ENCODE measurements at regions not wholly inside any gene's neighbourhood (a gene's known extent, or its start where the extent isn't known, plus 50 kb on each side); places are given as distances from the start of the nearest gene placed in this dataset.

GRCh38 chr9:134541097-134541747 lies 100.4 kb upstream of the COL5A1 start:
- Mint-ChIP-seq H3K9me3 (ENCODE audit: low read depth) (no peaks in the 10 kb centered on the region), H3K36me3 (ENCODE audit: insufficient read depth) (no peaks in the 10 kb centered on the region), H3K27me3 (peaks cover 18% of the 10 kb centered on the region), H3K27ac (no peak overlapping the region), H3K4me1 (ENCODE audit: low read depth) (peaks cover 4% of the 10 kb centered on the region), H3K4me3 (ENCODE audit: low read depth) (no peak overlapping the region)
- no peak for DNase-seq (ENCODE audit: low spot score, unreplicated experiment)
- TF ChIP-seq CTCF (IDR thresholded peaks at IDR 0.05; ENCODE audit: unreplicated experiment) = no peak

GRCh38 chr9:134544388-134545214 lies 97.0 kb upstream of the COL5A1 start:
- Mint-ChIP-seq H3K9me3 (ENCODE audit: low read depth) (no peaks in the 10 kb centered on the region), H3K27me3 (peaks cover 12% of the 10 kb centered on the region), H3K27ac (peak overlapping the region; percentile 31), H3K36me3 (ENCODE audit: insufficient read depth) (no peaks in the 10 kb centered on the region), H3K4me1 (ENCODE audit: low read depth) (peaks cover 4% of the 10 kb centered on the region), H3K4me3 (ENCODE audit: low read depth) (no peak overlapping the region)
- no peak for TF ChIP-seq CTCF (IDR thresholded peaks at IDR 0.05; ENCODE audit: unreplicated experiment)
- no peak for DNase-seq (ENCODE audit: low spot score, unreplicated experiment)

- peaks cover 4% of the 10 kb centered on the region for H3K4me1 Mint-ChIP-seq (ENCODE audit: low read depth)
- H3K36me3 Mint-ChIP-seq (ENCODE audit: insufficient read depth) = no peaks in the 10 kb centered on the region
- no peak for TF ChIP-seq CTCF (IDR thresholded peaks at IDR 0.05; ENCODE audit: unreplicated experiment)
- H3K9me3 Mint-ChIP-seq (ENCODE audit: low read depth) = no peaks in the 10 kb centered on the region
- no peak overlapping the region for H3K27ac Mint-ChIP-seq
- H3K4me3 Mint-ChIP-seq (ENCODE audit: low read depth) = no peak overlapping the region
- DNase-seq (ENCODE audit: low spot score, unreplicated experiment) = no peak
- peaks cover 12% of the 10 kb centered on the region for H3K27me3 Mint-ChIP-seq
Observed at GRCh38 chr9:134545215-134545542, 96.4 kb upstream of the COL5A1 start.

- TF ChIP-seq CTCF (IDR thresholded peaks at IDR 0.05; ENCODE audit: unreplicated experiment) = no peak
- peaks cover 4% of the 10 kb centered on the region for H3K9me3 Mint-ChIP-seq (ENCODE audit: low read depth)
- peaks cover 4% of the 10 kb centered on the region for H3K4me1 Mint-ChIP-seq (ENCODE audit: low read depth)
- H3K36me3 Mint-ChIP-seq (ENCODE audit: insufficient read depth) = peaks cover 1% of the 10 kb centered on the region
- no peak for DNase-seq (ENCODE audit: low spot score, unreplicated experiment)
- peaks cover 16% of the 10 kb centered on the region for H3K27me3 Mint-ChIP-seq
- H3K4me3 Mint-ChIP-seq (ENCODE audit: low read depth) = no peak overlapping the region
- no peak overlapping the region for H3K27ac Mint-ChIP-seq
Observed at GRCh38 chr9:134545543-134546245, 95.9 kb upstream of the COL5A1 start.

- Mint-ChIP-seq H3K4me3 (ENCODE audit: low read depth) (no peak overlapping the region), H3K36me3 (ENCODE audit: insufficient read depth) (peaks cover 1% of the 10 kb centered on the region), H3K4me1 (ENCODE audit: low read depth) (peaks cover 4% of the 10 kb centered on the region), H3K27ac (no peak overlapping the region), H3K27me3 (peaks cover 17% of the 10 kb centered on the region), H3K9me3 (ENCODE audit: low read depth) (peaks cover 4% of the 10 kb centered on the region)
- DNase-seq (ENCODE audit: low spot score, unreplicated experiment) = no peak
- no peak for TF ChIP-seq CTCF (IDR thresholded peaks at IDR 0.05; ENCODE audit: unreplicated experiment)
Observed at GRCh38 chr9:134546246-134546731, 95.3 kb upstream of the COL5A1 start.
